HEK293T (cell line): ENCODE measurements at regions not wholly inside any gene's neighbourhood (a gene's known extent, or its start where the extent isn't known, plus 50 kb on each side); places are given as distances from the start of the nearest gene placed in this dataset.

ENCODE experiments used
- ELF4 ChIP-seq: fragments of 450-650 bp; IDR thresholded peaks from 2 replicates; pipeline ENCODE4 v1.6.1; 2017; ENCODE audit warnings: antibody characterized with exemption
- FOXA1 ChIP-seq: fragments of 450-650 bp; IDR thresholded peaks from 2 replicates; pipeline ENCODE4 v1.6.1; 2016; ENCODE audit warnings: mild to moderate bottlenecking
- FOXK2 ChIP-seq: fragments of 450-650 bp; IDR thresholded peaks from 2 replicates; pipeline ENCODE4 v1.6.1; 2016; ENCODE audit warnings: mild to moderate bottlenecking
- LEF1 ChIP-seq: fragments of 450-650 bp; IDR thresholded peaks from 2 replicates; pipeline ENCODE4 v1.6.1; 2017; ENCODE audit warnings: mild to moderate bottlenecking, borderline replicate concordance
- NFRKB ChIP-seq: fragments of 450-650 bp; IDR thresholded peaks from 2 replicates; pipeline ENCODE4 v1.6.1; 2016; ENCODE audit warnings: mild to moderate bottlenecking, moderate library complexity
- SP1 ChIP-seq: fragments of 450-650 bp; IDR thresholded peaks from 2 replicates; pipeline ENCODE4 v1.6.1; 2017
- TARDBP ChIP-seq: fragments of 450-650 bp; IDR thresholded peaks from 2 replicates; pipeline ENCODE4 v1.6.1; 2016
- ZNF384 ChIP-seq: fragments of 450-650 bp; IDR thresholded peaks from 2 replicates; pipeline ENCODE4 v1.6.1; 2016

DNA sequence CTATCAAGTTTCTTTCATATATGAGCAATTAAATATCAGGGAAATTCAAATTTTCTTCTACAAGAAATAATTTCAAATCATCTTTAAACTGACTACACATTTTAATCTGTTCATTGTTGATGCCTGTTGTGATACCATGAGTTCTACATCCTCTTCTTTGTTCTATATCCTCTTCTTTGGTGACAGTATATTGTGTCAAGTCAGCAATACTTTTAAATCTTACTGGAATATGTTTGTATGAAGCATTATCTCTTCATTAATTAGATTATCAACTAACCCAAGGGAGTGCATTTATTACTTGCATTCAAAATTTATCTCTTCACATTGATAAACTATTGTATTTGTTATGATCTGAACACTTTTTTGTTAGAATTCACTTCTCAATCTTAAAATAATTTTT lies 275.0 kb upstream of the INTU start:
- TF ChIP-seq LEF1 (no peak), SP1 (no peak), NFRKB (no peak), TARDBP (no peak), FOXK2 (no peak), FOXA1 (no peak), ZNF384 (no peak), ELF4 (no peak)
